IMR-90 (cell line): ENCODE measurements at regions not wholly inside any gene's neighbourhood (a gene's known extent, or its start where the extent isn't known, plus 50 kb on each side); places are given as distances from the start of the nearest gene placed in this dataset.

ENCODE experiments used
- MAZ ChIP-seq: IDR thresholded peaks from 2 replicates; pipeline ENCODE4 v1.6.1; 2012; ENCODE audit warnings: low read depth, mild to moderate bottlenecking, low read length, improper control_type of control experiment, moderate library complexity, borderline replicate concordance
- TF ChIP-seq, protein P1 (sequence below): conservative IDR thresholded peaks from 2 replicates; pipeline ENCODE4 v1.5.1; 2012; ENCODE audit warnings: mild to moderate bottlenecking, low read depth, low read length, improper control_type of control experiment

GRCh38 chr6:103838457-103838856 lies 1021.3 kb downstream of the HACE1 start:
- TF ChIP-seq, protein P1, sequence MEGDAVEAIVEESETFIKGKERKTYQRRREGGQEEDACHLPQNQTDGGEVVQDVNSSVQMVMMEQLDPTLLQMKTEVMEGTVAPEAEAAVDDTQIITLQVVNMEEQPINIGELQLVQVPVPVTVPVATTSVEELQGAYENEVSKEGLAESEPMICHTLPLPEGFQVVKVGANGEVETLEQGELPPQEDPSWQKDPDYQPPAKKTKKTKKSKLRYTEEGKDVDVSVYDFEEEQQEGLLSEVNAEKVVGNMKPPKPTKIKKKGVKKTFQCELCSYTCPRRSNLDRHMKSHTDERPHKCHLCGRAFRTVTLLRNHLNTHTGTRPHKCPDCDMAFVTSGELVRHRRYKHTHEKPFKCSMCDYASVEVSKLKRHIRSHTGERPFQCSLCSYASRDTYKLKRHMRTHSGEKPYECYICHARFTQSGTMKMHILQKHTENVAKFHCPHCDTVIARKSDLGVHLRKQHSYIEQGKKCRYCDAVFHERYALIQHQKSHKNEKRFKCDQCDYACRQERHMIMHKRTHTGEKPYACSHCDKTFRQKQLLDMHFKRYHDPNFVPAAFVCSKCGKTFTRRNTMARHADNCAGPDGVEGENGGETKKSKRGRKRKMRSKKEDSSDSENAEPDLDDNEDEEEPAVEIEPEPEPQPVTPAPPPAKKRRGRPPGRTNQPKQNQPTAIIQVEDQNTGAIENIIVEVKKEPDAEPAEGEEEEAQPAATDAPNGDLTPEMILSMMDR = no peak
- TF ChIP-seq MAZ = no peak
